ENCODE measurements at regions not wholly inside any gene's neighbourhood (a gene's known extent, or its start where the extent isn't known, plus 50 kb on each side); places are given as distances from the start of the nearest gene placed in this dataset.

DNA sequence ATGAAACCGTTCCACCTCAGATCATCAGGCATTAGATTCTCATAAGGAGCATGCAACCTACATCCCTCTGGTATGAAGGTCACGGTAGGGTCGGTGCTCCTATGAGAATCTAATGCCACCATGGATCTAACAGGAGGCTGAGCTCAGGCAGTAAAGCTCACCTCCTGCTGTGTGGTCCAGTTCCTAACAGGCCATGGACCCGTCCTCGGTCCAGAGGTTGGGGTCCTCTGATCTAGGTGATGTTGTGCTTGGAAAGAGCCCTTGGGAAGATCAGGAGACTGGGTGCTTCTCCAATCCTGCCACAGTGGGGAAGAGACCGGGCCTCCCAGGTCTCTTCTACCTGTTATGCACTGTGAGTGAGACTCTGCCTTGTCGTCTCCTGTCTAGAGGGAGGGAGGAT lies 104.6 kb downstream of the ACKR3 start:
- DNase-seq, result no peak

DNA sequence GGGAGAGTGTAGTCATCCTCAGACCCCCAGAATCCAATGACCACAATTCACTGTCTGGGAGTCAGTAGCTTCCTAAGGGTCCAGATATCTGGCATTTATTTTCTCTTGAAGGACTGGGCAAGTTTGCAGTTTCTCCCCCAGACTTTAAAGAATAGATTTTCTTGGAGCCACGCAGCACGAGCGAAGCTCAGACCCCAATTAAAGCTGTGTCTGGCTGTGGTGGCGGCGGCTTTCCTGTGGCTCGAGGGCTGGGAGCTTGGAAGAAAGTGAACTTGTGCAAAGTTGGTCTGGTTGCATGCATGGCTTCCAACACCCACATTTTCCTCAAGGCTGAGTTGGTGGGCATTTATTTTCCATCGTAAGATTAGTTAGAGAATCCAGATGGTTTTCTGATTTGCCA lies 105.0 kb downstream of the ACKR3 start:
- DNase-seq, result no peak

DNA sequence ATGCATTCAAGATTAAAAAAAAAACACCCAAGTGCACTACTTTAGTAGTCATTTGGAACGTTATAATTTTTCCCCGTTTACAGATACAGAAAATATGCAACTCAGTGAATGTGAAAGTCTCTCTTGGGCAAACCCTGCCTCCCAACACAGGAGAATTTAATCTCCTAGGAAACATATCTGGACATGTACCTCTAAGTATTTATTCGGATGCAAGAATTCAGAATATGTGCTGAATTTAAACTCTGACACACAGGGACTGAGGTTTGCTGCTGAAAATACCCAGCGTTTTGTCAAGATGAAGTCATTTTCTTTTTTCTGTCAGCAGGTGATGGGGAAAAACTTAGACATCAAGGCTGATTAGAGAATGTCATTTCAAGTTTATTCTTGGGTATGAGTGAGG lies 105.4 kb downstream of the ACKR3 start:
- no peak for DNase-seq

DNA sequence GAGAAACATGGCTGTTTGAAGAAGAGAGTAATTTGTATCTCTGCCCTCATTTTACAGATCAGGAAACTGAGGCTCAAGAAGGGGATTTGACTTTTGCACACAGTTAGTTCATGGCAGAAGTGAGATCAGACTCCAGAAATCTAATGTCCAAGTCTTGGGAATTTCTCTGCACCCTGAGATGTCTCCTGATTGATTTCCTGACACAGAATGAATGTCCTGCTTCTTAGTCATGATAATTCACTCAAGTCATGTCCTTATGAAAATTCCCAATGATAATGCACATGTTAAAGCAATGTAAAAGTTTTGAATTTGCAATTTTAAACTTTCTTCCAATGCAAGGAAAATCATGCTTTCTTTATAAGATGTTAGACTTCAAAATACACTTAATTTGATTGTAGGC lies 105.9 kb downstream of the ACKR3 start:
- DNase-seq, result no peak

DNA sequence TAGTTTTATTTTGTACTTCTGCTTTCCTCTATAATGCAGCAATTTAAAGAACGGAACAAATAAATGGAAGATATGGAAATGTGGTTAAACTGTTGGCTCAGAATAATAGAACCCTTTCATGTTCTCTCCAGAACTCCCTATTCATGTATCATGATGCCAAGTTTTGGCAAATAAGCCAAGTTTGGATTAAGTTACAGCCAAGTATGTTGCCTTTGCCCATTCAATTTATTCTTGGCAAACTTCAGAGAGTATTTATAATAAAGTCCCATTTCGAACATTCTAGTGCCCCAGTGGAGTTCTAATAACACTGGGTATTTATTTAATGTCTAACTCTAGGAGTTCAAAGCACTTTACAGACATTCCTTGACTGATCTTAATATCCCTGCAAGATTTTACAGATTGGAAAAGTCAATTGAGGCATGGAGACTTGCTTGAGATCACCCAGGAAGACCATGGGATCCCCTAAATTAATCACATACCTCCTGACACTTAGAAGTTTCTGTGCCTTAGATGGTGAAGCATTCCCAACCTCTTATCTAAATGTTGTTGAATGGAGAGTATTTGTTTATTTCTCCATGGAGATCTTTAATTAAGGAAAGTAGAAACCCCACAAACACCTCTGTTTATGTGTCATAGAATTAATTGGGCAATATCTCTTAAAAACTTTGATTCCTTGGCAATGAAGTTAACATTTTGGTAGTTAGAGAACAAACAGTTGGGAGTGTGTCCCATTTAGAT lies 106.7 kb downstream of the ACKR3 start:
- DNase-seq, result no peak

DNA sequence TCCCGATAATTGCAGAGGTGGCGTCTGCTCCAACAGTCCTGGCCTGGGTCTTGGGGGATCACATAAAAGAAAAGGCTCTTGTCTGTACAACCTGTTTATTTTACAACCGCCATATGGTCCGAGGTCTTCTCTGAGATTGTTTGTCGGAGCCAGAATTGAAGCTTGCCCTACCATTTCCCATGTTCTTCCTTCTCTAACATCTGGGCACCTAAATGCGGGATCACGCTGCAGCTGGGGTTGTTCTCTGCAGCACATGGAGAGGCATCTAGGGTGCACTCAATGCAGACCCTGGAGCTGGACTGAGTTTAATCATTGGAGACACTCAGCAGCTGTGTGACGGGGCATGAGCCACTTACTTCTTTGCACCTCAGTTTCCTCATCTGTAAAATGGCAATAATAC lies 107.7 kb downstream of the ACKR3 start:
- no peak for DNase-seq

DNA sequence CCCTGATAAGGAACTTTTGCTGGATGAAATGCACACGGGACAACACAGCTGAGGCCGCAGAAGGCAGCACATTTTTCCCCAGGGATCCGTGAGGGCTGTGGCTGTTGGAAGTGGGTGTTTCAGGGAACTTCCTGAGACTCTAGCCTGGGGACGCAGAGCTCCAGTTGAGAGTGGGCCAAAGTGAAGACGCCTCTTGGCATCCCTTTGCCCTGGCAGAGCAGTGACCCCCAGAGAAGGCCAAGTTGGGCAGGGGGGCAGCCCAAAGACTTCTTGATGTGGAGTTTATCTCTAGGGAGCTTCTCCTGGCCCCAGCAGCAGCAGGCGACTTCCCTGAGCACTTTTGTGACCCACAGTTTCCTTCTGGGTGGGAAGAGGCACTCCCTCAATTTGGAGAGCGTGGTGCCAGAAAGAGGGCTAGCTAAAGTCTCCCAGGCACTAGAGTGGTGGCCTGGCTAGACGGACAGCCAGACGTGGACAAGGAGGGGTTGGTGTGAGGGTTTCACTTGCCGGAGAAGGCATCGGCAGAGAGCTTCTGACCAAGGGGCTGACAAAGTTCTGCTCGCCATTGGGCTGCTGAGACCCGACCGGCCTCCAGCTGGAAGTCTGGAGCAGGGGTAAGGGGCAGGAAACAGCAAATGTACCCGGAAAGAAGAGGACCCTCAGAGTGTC lies 108.8 kb downstream of the ACKR3 start:
- no peak for DNase-seq

DNA sequence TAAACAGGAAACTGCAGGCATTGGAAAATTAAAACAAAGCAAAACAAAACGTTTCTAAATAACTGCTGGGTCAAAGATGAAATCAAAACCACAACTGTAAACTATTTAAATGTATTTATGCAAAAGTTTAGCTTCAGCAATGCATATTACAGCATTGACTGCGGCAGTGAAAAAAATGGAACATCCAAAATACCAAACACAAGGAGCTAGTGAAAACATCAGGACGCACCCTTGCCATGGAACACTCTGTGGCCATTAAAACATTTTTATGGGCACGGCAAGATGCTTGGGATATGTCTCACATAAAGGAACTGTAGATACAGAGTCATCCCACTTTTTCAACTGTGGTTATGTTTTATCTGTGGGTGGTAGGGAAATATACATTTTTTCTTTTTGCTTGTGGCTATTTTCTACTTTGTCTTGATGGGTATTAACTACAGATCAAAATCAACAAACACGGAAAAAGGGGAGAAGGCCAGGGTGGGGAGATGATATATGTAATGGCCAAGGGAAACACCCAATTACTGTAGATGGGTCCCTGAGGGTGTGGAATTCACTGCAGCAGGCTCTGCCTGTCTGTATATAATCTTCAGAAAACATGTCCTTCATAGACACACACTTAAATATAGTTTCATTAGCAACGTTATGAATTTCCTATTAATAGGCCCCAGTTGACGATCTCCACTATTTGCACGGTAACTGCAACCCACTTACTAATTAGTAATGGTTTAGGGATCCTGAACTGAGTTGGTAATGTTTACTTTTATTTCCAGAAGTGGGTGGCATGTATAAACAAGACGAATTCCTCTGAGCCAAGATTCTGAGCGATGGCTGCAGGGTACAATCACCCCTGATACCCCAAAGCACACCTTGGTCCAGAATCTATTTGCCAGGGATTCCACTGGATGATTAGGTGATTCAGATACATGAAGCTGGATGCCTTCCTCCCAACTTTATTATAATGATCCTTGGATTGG lies 110.5 kb downstream of the ACKR3 start:
- DNase-seq, result no peak

DNA sequence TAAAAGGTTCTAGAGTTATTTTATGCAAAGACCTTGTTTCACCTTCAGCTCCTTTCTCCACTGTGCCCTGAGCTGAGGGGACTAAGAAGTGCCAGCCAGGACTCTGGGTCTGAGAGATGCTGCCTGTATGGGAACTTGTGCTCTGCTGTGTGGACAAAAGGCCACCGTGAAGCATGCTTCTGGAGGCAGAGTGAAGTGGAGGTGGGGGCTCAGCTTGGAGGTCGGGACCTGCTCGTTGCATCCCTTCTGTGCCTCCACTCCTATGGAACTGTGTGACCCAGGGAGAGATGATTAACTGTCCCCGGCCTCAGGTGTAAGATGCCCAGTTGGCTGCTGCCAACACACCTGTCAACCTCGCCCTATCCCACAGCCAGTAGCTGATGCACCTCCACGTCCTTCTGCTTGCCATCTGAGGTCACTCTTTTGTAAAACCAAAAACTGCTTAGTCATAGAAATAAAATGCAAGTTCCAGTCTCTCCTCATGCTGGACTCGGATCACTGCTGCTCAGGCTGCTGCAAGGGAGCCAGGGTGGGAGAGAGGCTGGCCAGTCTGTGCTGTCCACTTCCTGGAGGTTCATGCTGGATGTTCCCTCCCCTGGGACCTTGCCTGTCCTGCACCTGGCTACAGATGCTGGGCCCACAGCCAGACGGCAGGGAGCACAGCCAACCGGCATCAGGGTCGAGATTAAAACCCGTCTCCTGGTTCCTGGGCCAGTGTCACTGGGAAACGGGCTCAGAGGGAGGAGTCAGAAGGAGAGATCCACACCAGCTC lies 113.2 kb downstream of the ACKR3 start:
- no peak for DNase-seq

DNA sequence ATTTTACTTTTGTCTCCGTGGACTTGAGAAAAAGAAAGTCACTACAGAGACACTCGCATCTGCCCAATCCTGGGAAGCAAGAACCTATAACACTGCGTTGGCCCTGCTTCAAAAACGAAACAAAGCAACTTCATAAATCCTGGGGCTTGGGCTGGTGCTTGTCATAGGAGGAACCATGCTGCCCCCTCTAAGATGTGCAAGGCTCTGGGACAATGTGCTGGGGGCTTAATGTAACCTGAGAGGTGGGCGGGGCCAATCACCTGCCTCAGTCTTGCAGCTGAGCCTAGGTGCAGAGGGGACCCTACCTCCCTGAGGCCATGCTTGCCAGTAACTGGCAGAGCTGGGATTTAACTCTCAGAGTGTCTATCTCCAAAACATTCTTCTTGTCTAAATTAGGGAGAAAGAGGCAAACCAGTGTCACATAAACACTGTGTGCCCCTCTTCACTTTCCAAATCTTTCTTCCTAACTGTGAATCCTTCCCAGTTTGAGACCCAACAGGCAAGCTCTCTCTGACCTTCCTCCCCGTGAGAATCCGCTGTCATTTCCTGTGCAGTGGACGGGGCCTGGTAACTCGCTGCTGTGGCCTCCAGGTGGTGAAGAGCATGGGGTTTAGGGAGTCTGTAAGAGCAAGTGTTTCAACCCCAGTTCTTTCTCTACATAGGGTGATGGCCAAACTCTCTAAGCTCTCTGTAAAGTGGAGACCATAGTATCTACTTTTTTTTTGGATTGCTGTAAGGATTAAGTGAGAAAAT lies 115.1 kb downstream of the ACKR3 start:
- no peak for DNase-seq

DNA sequence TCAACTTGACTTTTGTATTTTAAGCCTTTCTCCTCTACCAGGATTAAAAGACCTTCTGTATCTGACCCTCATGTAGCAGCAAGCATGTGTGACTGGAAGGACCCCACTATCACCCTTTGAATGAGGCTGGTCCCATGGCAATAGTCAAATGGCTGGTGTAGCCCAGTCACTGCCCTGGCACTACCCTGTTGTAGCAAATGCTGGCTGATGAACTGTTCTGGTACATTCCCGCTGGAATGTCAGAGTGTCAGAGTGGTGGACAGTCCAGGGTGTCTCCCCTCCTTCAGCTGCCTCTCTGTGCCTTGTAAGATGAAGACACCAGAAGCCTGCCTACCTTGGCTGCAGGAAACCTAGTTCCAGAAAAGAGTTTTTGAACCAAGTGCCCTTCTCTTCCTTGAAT lies 115.7 kb downstream of the ACKR3 start:
- DNase-seq, result no peak

DNA sequence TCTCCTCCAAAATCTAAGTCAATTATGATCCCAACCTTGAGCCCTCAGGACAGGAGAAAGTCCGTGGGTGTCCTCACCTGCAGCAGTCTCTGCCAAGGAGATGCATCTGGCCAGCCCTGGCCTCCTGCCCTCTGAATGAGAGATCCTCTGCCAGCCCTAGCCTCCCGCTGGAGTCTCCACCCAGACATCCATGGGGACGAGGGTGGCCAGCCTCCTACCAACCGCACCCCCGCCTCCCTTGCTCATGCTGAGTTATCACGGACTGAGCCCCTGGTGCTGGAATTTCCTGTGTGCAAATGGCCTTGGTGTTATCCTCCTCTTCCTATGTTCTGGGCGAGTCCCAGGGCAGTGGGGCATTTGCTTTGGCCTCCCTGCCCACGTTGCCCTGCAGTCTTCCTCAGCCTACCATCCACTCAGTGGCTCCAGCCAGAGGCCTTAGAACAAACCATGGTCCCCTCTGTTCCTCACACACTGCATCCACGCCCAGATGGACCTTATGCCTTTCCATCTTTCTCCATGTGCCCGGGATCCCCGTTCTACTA lies 116.4 kb downstream of the ACKR3 start:
- DNase-seq, result no peak

DNA sequence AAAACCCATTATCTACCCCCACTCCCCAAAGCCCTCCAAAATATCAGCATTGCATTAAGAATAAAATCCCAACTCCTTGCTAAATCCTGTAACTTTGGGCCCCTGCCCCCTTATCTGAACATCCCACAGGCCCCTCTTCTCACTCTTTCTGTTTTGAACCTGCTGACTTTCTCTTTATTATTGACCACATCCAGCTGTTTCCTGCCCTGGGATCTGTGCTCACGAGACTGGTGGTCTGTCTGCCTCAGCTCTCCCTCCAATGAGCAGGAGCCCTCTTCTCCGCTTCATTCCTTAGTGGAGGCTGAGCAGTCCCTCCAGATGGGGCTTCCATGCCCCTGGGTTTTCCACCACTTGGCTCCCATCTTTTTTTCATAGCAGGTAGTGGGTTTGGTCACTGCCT lies 116.9 kb downstream of the ACKR3 start:
- DNase-seq, result no peak

DNA sequence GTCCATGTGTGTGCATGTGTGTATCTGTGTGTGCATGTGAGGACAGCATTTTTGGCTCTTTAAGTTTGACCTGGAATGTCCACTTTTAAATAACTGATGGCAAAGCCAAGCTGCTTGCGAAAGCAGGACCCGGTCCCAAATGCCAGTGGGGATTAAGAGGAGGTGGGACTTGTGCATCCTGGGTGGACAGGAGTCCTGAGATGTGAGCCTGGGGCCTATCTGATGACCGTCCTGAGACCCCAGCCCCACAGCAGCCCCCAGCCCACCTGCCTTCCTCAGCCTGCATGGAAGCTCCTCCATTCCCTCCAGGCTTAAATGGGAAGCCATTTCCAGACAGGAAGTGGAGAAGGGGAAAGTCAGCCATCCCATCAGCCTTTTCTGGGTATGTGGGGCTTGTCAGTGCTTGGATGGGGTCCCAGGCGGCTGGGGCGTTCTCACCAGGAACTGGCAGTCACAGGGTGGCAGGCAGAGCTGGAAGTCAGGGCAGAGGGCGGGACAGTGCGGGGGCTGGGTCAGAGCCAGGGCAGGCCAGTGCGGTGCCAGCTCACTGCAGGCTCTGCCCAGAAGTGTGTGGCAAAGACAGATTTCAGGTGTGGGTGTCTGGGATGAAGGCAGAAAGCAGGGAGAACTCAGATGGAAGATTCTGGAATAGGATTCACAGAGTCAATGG lies 117.8 kb downstream of the ACKR3 start:
- no peak for DNase-seq

DNA sequence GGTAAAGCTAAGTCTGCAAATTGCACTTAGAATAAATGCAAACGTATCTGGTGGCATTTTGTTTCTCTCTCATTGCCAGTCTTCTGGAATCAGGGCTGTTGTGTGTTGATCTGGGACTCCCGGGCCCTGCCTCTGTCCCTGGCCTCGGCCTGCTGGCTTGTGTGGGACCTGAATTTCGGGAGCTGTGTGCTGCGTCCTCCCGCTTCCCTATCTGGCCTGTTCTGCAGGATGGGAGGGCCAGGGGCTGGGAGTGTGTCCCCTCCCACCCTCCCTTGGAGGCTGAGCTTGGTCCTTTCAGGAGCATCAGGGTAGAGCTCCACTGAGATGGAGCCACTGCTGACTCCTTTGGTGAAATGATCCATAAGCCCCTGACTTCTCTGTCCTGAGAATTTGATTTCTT lies 118.5 kb downstream of the ACKR3 start:
- DNase-seq, result no peak

DNA sequence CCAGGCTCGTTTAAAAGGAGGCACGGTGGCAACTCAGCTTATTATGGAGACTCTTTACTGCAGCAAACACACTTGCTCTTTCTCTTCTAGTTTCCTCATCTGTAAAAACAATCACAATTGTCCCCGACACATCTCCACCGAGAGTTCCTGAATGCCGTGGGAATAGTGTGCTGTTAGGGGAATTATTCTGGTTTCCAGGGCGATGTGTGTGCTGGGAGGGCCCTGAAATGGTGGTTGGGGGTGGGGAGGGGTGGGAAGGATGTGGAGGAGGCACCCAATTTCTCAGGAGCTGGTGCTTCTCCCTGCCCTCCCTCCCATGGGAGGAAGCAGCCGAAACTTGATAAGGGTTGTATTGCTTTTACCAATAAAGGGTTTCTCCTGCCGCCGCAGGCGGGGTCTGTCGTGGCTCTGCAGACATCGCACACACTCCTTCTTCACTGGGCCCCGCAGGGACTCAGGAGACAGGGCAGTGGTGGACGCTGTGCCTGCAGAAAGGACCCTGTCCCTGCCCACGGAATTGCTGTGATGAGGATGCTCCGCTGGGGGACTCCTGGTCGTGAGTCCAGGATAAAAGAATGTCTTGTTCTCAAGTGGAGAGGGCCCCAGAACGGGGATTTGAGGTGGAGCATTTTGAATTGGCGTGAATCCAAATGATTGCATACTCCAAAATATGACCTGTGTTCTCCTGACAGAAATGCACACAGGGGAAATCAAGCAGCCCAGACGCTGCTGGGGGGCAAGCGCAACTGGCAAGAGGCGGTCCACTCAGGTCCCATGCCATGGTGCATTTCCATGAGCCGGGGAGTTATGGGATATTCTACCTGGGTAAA lies 119.2 kb downstream of the ACKR3 start:
- no peak for DNase-seq

DNA sequence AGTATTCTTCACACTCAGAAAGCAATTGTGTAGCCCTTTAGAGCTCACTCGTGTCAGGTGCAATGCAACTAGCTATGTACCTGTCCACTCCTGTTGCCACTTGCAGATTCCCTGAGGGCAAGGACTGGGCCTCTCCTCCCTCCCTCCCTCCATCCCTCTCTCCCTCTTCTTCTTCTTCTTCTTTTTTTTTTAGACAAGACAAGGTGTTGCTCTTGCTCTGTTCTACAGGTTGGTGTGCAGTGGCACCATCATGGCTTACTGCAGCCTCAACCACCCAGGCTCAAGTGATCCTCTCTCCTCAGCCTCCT lies 119.7 kb downstream of the ACKR3 start:
- no peak for DNase-seq

DNA sequence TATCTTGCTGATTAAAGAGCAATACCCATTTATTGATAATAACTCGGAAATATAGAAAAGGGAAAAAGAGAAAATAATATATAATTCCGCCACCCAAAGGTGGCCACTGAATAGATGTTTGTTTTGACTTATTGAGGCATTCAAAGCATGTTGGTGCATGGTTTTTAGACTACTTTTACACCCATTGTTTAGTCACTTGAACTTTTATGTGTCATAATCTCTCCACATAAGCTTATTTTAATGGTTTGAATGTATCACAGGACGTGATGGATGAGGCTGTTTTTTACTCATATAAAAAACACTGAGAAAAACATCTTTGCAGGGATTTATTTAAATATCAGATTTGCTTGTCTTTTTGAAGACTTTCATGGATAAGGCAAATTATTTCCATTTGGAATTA lies 120.4 kb downstream of the ACKR3 start:
- no peak for DNase-seq

DNA sequence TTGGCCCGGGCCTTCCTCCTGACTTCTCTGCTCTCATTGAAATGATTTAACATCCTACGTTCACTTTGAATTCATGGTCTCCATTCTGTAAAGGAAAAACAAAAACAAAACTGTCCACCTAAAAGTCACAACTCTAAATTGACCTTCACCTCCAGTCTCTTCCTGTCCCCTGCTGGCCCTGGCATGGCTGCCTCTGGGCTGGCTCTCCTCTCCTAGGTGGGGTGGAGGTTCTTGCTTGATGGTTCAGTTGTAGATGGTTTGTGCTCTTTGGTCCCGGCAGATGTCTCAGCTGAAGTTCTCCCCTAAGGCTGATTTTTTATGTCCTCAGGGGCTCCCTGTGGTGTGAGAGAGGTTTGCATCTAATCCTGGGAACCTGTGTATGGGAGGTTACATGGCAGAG lies 121.1 kb downstream of the ACKR3 start:
- DNase-seq, result no peak

DNA sequence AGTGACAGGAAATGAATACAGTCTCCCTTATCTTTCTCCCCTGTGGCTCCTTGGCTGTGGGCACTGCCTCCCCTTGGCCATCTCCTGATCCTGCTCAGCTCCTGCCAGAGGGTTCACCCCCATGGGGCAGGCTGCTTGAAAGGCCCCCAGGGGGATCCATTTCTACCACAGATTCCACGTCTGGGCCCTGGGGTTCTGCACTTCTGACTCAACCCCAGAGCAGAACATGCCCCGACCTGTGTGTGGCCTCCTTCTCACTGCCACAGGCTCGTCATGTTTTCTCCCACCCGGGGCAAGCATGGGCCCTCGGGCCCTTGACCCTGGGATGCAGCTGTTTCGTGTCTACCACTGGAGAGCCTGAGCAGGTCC lies 122.2 kb downstream of the ACKR3 start:
- no peak for DNase-seq

DNA sequence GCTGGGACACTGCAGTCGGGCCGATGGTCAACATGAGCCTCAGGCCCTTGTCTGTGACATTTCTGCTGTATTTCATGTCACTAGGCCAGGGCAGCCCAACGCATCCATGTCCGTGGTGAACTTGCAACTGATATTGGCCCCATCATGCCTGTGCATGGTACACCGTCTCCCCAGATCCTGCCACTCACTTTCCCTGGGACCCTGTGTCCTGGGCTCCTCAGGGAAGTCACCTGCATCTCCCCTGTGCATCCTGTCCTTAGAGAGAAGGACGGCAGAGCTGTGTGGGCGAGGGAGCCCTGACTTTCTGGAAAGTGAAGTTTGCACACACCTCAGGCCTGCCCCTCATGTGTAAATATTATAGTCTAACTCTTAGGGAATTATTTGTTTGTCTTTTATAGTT lies 123.3 kb downstream of the ACKR3 start:
- no peak for DNase-seq

Measured in effector CD4-positive, alpha-beta T cell (primary cell).